GM12873 (cell line): ENCODE measurements at regions not wholly inside any gene's neighbourhood (a gene's known extent, or its start where the extent isn't known, plus 50 kb on each side); places are given as distances from the start of the nearest gene placed in this dataset.

Experiments
- TF ChIP-seq, protein P1 (sequence below): IDR thresholded peaks from 2 replicates; pipeline ENCODE4 v1.5.1; 2012; ENCODE audit warnings: low read depth, mild to moderate bottlenecking, moderate library complexity, low read length, control low read depth; ENCODE audit not compliant: insufficient read depth; ENCODE audit errors: missing control alignments

DNA sequence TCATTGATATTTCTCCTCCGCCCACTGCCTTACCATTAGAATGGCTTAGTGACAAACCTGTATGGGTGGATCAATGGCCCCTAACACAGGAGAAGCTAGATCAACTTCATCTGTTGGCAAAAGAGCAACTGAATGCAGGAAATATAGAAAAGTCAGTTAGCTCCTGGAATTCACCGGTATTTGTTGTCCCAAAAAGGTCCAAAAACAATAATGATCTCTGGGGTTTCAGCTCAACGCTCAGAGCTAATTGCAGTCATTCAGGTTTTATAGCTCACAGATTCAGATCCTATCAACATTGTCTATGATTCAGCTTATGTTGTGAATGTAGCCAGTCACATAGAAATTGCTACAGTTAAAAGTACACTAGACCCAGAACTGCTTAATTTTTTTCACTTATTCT, 124.0 kb upstream of the ZCCHC13 start:
- TF ChIP-seq, protein P1, sequence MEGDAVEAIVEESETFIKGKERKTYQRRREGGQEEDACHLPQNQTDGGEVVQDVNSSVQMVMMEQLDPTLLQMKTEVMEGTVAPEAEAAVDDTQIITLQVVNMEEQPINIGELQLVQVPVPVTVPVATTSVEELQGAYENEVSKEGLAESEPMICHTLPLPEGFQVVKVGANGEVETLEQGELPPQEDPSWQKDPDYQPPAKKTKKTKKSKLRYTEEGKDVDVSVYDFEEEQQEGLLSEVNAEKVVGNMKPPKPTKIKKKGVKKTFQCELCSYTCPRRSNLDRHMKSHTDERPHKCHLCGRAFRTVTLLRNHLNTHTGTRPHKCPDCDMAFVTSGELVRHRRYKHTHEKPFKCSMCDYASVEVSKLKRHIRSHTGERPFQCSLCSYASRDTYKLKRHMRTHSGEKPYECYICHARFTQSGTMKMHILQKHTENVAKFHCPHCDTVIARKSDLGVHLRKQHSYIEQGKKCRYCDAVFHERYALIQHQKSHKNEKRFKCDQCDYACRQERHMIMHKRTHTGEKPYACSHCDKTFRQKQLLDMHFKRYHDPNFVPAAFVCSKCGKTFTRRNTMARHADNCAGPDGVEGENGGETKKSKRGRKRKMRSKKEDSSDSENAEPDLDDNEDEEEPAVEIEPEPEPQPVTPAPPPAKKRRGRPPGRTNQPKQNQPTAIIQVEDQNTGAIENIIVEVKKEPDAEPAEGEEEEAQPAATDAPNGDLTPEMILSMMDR, result no peak

DNA sequence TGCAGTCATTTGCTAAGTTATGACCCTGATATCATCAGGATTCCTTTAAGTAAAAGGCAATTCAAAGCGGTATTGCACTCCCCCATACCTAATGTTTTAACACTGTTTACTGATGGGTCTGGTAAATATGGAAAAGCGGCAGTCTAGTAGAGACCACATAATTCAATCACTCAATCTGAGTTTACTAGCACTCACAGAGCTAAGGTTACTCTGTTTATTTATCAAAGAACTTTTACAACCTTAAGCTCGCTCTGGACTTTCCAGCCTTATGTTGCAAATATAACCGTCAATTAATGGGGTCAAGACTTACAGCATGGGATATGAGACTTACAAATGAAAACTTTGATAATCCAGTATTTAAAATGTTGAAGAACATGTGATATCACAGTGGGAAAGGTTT, 124.5 kb upstream of the ZCCHC13 start:
- TF ChIP-seq, protein P1, result no peak

DNA sequence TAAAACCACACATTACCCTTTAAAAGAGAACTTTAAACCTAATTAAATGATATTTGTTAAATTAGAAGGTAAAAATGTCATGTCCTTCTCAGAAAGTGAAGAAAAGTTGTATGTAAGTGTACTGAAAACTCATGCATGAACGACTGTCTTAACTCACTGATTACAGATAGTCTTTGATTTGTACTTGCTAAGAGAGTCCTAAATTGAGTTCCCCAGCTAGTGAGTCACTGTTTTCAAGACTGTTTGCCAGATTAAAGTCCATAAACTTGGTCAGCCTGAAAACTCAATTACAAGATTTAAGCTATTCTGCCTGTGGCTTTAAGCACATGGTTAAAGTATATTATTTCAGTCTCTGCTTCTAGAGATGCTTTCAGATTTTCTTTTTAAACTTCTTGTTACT, 124.9 kb upstream of the ZCCHC13 start:
- TF ChIP-seq, protein P1, result no peak

DNA sequence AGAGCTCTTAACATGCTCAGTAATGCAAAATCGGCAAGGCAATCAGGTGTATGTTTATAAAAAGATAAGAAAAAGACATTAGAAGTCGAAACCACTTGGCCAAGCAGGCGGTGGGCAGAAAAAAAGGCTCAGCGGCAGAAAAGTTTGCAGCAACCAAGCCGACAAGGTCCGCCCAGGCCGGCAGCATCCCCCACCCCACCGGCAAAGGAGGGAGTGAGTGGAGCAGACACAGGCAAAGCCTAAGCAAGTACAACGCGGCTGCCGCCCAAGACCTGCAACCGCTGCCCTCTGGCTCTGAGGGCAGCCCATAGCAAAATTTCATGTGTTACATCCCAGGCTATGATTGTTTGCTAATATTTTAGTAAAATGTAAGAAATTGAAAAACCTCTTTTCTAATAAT, 125.4 kb upstream of the ZCCHC13 start:
- TF ChIP-seq, protein P1, result no peak

DNA sequence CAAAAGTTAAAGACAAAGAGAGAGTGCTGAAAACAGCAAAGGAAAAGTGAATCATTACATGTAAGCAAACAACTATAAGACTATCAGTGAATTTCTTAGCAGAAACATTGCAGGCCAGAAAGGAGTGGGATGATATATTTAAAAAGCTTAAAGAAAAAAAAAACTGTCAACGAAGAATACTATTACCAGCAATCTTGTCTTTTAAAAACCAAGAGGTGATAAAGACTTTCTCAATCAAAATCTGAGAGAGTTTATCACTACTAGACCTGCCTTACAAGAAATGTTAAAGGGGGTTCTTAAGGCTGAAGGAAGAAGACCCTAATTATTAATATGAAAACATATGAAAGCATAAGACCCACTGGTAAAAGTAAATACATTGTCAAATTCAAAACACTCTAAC, 132.5 kb upstream of the ZCCHC13 start:
- TF ChIP-seq, protein P1, result no peak

DNA sequence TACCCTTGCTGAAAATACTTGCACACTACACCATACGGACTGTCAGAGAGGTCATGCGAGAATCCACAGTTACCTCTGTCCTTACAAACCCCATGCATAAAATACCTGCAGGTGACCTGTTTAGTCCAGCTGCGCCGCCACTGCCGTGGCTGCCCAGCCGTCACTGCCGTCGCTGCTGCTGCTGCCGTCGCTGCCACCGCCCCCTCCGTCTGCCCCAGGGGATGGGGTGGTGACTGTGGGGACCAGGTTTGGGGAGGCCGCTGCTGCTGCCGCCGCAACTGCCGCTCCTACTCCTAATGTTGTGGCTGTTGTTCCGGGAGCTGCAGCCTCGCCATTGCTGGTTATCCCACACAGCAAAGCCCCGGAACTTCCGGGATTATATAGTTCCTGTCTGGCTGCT, 141.8 kb upstream of the ZCCHC13 start:
- TF ChIP-seq, protein P1, result no peak

DNA sequence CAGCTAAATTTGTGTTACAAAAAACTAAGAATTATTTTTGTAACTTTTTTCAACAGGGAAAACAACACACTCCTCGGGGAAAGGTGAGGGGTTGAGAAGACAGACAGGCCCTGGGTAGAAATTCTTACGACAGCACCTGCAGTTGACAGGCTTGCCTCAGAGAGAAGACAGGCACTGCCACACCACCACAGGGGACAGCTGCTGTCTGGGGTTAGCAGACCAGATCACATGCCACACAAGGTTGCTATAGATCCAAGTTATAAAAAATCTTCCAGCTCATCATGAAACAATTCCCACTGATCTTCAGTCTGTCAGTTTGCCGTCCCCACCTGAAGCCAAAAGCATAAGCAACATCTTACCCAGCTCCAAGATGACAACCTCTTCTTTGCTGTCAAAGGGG, 143.2 kb upstream of the ZCCHC13 start:
- TF ChIP-seq, protein P1, result no peak

DNA sequence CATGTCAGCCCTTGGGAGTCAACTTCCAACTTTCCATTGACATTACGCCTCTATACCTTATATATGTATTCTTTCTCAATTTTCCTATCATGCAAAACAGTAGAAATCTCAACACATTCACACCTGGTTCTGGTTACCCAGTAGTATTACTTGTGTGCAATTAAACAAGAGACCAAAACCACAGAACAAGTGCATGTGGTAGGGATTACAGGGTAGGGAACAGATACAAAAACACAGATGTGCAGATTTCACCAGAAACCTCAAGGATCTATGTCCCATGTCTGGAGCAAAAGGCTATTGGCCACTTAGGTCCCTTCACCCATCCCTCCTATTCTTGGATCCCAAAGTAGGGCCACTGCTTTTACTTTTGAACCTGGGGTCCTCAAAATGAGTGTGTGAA, 143.6 kb upstream of the ZCCHC13 start:
- TF ChIP-seq, protein P1, result no peak
